ENCODE measurements at regions not wholly inside any gene's neighbourhood (a gene's known extent, or its start where the extent isn't known, plus 50 kb on each side); places are given as distances from the start of the nearest gene placed in this dataset.

- no peak overlapping the region for H3K27ac ChIP-seq
- no peak for TF ChIP-seq CTCF (conservative IDR thresholded peaks at IDR 0.05)
Observed at GRCh38 chr1:87583459-87583858, 254.8 kb downstream of the LMO4 start.

GRCh38 chr1:87584586-87584985, 255.9 kb downstream of the LMO4 start:
- no peak for TF ChIP-seq CTCF (conservative IDR thresholded peaks at IDR 0.05)
- no peak overlapping the region for H3K27ac ChIP-seq

- no peak overlapping the region for H3K27ac ChIP-seq
Observed at GRCh38 chr1:87586501-87586900, 257.8 kb downstream of the LMO4 start.

GRCh38 chr1:87588495-87588894, 259.8 kb downstream of the LMO4 start:
- no peak for TF ChIP-seq CTCF (conservative IDR thresholded peaks at IDR 0.05)
- H3K27ac ChIP-seq, result no peak overlapping the region

More at GRCh38 chr1:87586501-87586900, 257.8 kb downstream of the LMO4 start:
- no peak for TF ChIP-seq CTCF (conservative IDR thresholded peaks at IDR 0.05)

GRCh38 chr1:87591492-87591891, 262.8 kb downstream of the LMO4 start:
- no peak overlapping the region for H3K27ac ChIP-seq
- TF ChIP-seq CTCF (conservative IDR thresholded peaks at IDR 0.05), result no peak

GRCh38 chr1:87592156-87592555, 263.5 kb downstream of the LMO4 start:
- TF ChIP-seq CTCF (conservative IDR thresholded peaks at IDR 0.05), result no peak
- H3K27ac ChIP-seq, result no peak overlapping the region

GRCh38 chr1:87594736-87595383, 266.2 kb downstream of the LMO4 start:
- no peak overlapping the region for H3K27ac ChIP-seq
- TF ChIP-seq CTCF (conservative IDR thresholded peaks at IDR 0.05), result no peak
